Activated naive CD8-positive, alpha-beta T cell (primary cell): ENCODE measurements at regions not wholly inside any gene's neighbourhood (a gene's known extent, or its start where the extent isn't known, plus 50 kb on each side); places are given as distances from the start of the nearest gene placed in this dataset.
A peak's percentile ranks its signal among the peaks of the same experiment; 100 is the strongest.

Source experiments
- H3K27ac Mint-ChIP-seq: one replicate; pipeline ENCODE4 v1.8.0; 2021; ENCODE audit warnings: mixed read lengths
- H3K27me3 Mint-ChIP-seq: one replicate; pipeline ENCODE4 v1.8.0; 2021; ENCODE audit warnings: mixed read lengths
- H3K36me3 Mint-ChIP-seq: one replicate; pipeline ENCODE4 v1.8.0; 2021; ENCODE audit warnings: mixed read lengths
- H3K4me1 Mint-ChIP-seq: one replicate; pipeline ENCODE4 v1.8.0; 2021; ENCODE audit warnings: low read depth, mixed read lengths
- H3K4me3 Mint-ChIP-seq: one replicate; pipeline ENCODE4 v1.8.0; 2021; ENCODE audit warnings: mild to moderate bottlenecking, mixed read lengths
- H3K9me3 Mint-ChIP-seq: one replicate; pipeline ENCODE4 v1.8.0; 2021; ENCODE audit warnings: low read depth, mixed read lengths

GRCh38 chr2:64196963-64197362 lies 52.7 kb upstream of the PELI1 start:
- Mint-ChIP-seq H3K4me3 (no peak overlapping the region), H3K27me3 (no peaks in the 10 kb centered on the region), H3K27ac (no peak overlapping the region), H3K9me3 (peaks cover 5% of the 10 kb centered on the region), H3K36me3 (no peaks in the 10 kb centered on the region), H3K4me1 (peaks cover 24% of the 10 kb centered on the region)

DNA sequence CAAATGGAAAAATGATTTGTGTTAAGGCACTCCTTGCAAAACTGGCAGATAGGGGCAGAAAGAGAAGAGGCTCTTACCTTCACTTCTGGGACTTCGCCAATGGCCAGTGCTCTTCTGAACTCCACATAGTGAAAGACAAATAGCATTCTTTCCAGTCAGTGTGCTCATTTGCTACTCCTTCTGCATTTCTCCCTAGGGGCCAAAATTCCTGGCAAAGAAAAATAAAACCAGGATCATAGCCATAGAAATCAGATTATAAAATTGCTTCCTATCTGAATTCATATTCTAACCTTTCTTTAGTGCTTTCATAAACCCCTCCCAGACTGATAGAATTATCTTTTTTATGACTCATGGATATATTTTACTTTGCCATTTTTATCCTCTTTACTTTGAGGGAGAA lies 56.9 kb upstream of the PELI1 start:
- H3K27me3 Mint-ChIP-seq: no peaks in the 10 kb centered on the region
- peaks cover 2% of the 10 kb centered on the region for H3K36me3 Mint-ChIP-seq
- H3K4me3 Mint-ChIP-seq: peak overlapping the region; percentile 42
- H3K27ac Mint-ChIP-seq: peak overlapping the region; percentile 69
- peaks cover 63% of the 10 kb centered on the region for H3K4me1 Mint-ChIP-seq
- H3K9me3 Mint-ChIP-seq: peaks cover 5% of the 10 kb centered on the region

- H3K9me3 Mint-ChIP-seq: peaks cover 5% of the 10 kb centered on the region
- H3K27me3 Mint-ChIP-seq: no peaks in the 10 kb centered on the region
- H3K4me3 Mint-ChIP-seq: no peak overlapping the region
- H3K36me3 Mint-ChIP-seq: peaks cover 2% of the 10 kb centered on the region
- peak overlapping the region; percentile 35 for H3K27ac Mint-ChIP-seq
- peaks cover 74% of the 10 kb centered on the region for H3K4me1 Mint-ChIP-seq
Observed at GRCh38 chr2:64202206-64202845, 58.1 kb upstream of the PELI1 start.

DNA sequence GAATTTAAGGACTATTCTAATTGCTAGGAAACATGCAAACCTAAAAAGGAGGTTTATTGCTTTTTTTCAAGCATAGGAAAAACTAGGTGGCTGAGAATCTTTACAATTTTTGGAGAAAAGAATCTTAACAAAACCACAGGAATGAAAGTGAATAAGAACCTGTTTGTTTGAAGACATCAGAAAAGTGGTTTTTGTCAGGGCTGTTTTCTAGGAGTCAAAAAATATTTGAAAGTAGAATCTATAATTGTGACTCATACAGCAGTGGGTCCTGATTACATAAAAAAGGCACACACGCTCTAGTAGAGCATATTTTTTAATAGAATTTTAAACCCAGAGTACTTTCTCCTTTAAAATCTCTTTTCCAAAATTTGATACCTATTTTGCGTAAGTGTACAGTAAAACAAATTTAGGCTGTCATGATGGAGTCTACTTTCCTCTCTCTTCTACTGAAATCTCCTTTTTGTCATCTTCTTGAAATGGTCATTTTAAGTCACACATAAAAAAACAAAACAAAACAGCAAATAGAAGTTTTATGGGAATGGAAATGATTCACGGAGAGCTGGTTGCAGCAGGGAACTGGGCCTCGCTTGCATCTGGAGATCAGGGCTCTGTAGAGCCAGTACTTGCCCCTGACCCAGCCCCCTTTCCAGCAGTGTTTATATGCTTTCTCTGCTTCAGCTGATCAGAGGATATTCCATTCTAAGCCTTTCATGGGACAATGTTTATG lies 59.1 kb upstream of the PELI1 start:
- Mint-ChIP-seq H3K4me3 (peak overlapping the region; percentile 79), H3K27me3 (no peaks in the 10 kb centered on the region), H3K27ac (peak overlapping the region; percentile 96), H3K9me3 (peaks cover 5% of the 10 kb centered on the region), H3K36me3 (peaks cover 2% of the 10 kb centered on the region), H3K4me1 (peaks cover 79% of the 10 kb centered on the region)

GRCh38 chr2:64203858-64204632 lies 59.8 kb upstream of the PELI1 start:
- no peaks in the 10 kb centered on the region for H3K27me3 Mint-ChIP-seq
- H3K36me3 Mint-ChIP-seq: peaks cover 2% of the 10 kb centered on the region
- H3K27ac Mint-ChIP-seq: peak overlapping the region; percentile 96
- peak overlapping the region; percentile 79 for H3K4me3 Mint-ChIP-seq
- H3K4me1 Mint-ChIP-seq: peaks cover 84% of the 10 kb centered on the region
- peaks cover 5% of the 10 kb centered on the region for H3K9me3 Mint-ChIP-seq

GRCh38 chr2:64204703-64205102 lies 60.5 kb upstream of the PELI1 start:
- Mint-ChIP-seq H3K27me3 (no peaks in the 10 kb centered on the region), H3K4me1 (peaks cover 83% of the 10 kb centered on the region), H3K36me3 (peaks cover 2% of the 10 kb centered on the region), H3K4me3 (peak overlapping the region; percentile 79), H3K9me3 (peaks cover 5% of the 10 kb centered on the region), H3K27ac (peak overlapping the region; percentile 96)

- H3K36me3 Mint-ChIP-seq: peaks cover 2% of the 10 kb centered on the region
- peaks cover 77% of the 10 kb centered on the region for H3K4me1 Mint-ChIP-seq
- peak overlapping the region; percentile 11 for H3K4me3 Mint-ChIP-seq
- peak overlapping the region; percentile 64 for H3K27ac Mint-ChIP-seq
- H3K27me3 Mint-ChIP-seq: no peaks in the 10 kb centered on the region
- peaks cover 5% of the 10 kb centered on the region for H3K9me3 Mint-ChIP-seq
Observed at GRCh38 chr2:64205415-64205814, 61.2 kb upstream of the PELI1 start.

DNA sequence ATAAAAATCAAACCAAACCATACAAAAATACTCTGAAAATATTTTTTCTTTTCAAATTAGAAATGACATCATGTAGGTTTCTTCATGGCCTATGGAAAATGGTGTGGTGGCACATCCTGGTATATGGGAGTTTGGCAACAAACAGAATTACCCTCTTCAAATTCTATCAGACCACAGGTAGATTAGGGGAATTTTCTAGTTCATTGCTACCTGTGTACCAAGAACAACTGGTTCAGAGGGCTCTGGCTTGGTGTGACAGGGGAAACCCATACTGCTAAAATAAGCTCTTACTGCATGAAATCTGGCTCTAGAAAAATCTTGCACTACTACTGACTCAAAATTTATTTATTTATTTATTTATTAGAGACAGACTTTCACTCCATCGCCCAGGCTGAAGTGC lies 63.4 kb upstream of the PELI1 start:
- H3K4me3 Mint-ChIP-seq: no peak overlapping the region
- H3K27me3 Mint-ChIP-seq: no peaks in the 10 kb centered on the region
- H3K9me3 Mint-ChIP-seq: no peaks in the 10 kb centered on the region
- H3K4me1 Mint-ChIP-seq: peaks cover 78% of the 10 kb centered on the region
- H3K27ac Mint-ChIP-seq: peak overlapping the region; percentile 56
- H3K36me3 Mint-ChIP-seq: peaks cover 7% of the 10 kb centered on the region

- Mint-ChIP-seq H3K27me3 (no peaks in the 10 kb centered on the region), H3K27ac (peak overlapping the region; percentile 70), H3K9me3 (no peaks in the 10 kb centered on the region), H3K36me3 (peaks cover 7% of the 10 kb centered on the region), H3K4me1 (peaks cover 72% of the 10 kb centered on the region), H3K4me3 (no peak overlapping the region)
Observed at GRCh38 chr2:64210816-64211215, 66.6 kb upstream of the PELI1 start.

GRCh38 chr2:64211276-64211921 lies 67.2 kb upstream of the PELI1 start:
- Mint-ChIP-seq H3K4me1 (peaks cover 75% of the 10 kb centered on the region), H3K27me3 (no peaks in the 10 kb centered on the region), H3K27ac (peak overlapping the region; percentile 70), H3K4me3 (no peak overlapping the region), H3K36me3 (peaks cover 7% of the 10 kb centered on the region), H3K9me3 (no peaks in the 10 kb centered on the region)

DNA sequence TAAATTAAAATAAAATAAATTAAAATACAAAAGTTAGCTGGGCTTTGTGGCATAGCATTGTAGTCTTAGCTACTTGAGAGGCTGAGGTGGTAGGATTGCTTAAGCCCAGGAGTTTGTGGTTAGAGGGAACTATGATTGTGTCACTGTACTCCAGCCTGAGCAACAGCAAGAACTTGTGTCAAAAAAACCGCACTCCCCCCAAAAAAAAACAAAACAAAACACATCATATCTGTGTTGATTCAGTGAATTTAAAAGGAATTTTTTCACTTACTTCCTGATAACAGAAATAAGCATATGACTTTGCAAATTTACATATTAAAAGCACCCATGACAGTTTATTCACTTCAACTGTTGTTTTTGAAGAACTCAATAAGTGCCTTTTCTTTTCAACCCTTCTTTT lies 68.1 kb upstream of the PELI1 start:
- Mint-ChIP-seq H3K36me3 (peaks cover 7% of the 10 kb centered on the region), H3K27ac (peak overlapping the region; percentile 96), H3K27me3 (no peaks in the 10 kb centered on the region), H3K9me3 (no peaks in the 10 kb centered on the region), H3K4me3 (peak overlapping the region; percentile 42), H3K4me1 (peaks cover 69% of the 10 kb centered on the region)

DNA sequence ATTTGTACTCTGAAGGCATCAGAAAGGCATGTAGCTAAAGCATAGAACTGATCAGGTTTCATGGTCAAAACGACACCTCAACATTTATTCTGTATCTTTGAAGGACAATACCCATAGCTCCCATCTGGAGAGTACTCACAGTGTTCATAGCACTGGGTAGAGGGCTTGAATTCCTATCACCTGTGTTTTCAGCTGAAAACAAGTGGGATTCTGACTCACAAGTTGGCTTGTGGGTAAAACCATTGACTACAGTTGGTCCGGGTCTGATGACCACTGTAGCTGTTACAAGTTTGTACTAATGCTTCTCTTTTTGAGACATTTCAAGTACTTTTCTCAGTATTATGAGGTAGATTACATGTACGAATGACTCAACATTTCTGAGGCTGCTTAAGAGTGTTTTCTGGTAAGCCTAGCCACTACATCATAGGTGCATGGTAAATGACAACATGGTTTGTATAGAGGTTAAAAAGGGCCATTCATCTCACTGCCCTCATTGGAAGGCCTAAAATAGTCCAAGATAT lies 68.6 kb upstream of the PELI1 start:
- Mint-ChIP-seq H3K4me3 (peak overlapping the region; percentile 28), H3K9me3 (no peaks in the 10 kb centered on the region), H3K27ac (peak overlapping the region; percentile 96), H3K27me3 (no peaks in the 10 kb centered on the region), H3K4me1 (peaks cover 66% of the 10 kb centered on the region), H3K36me3 (peaks cover 7% of the 10 kb centered on the region)

GRCh38 chr2:64213532-64214275 lies 69.5 kb upstream of the PELI1 start:
- peaks cover 7% of the 10 kb centered on the region for H3K36me3 Mint-ChIP-seq
- H3K4me1 Mint-ChIP-seq: peaks cover 60% of the 10 kb centered on the region
- peak overlapping the region; percentile 96 for H3K27ac Mint-ChIP-seq
- no peaks in the 10 kb centered on the region for H3K27me3 Mint-ChIP-seq
- peak overlapping the region; percentile 77 for H3K4me3 Mint-ChIP-seq
- H3K9me3 Mint-ChIP-seq: no peaks in the 10 kb centered on the region
